GM18517 (cell line): ENCODE measurements at regions not wholly inside any gene's neighbourhood (a gene's known extent, or its start where the extent isn't known, plus 50 kb on each side); places are given as distances from the start of the nearest gene placed in this dataset.
A peak's percentile ranks its signal among the peaks of the same experiment; 100 is the strongest.

Source experiments
- ATAC-seq: cut with Tn5 transposase; IDR thresholded peaks from one replicate; pipeline ENCODE4 v1.9.1; 2021; ENCODE audit warnings: mild to moderate bottlenecking, moderate library complexity; ENCODE audit not compliant: unreplicated experiment

DNA sequence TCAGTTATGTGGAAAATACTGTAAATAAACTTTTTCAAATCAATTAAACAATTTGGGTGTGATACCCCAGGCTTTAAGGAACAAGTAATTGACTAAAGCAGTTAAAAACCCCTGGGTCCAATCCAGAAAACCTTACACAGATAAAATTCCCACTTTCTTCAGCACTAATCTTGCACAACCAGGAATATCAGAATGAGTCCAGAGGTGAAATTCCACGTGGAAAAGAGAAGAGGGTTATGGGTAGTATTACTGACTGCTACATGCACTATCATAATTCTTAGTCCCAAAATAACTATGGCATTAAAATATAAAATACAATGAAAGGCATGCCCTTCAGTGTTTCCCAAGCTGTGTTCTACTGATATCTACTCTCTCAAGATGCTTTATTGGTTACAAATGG is 135.7 kb upstream of the STEAP4 start:
- no peak for ATAC-seq

DNA sequence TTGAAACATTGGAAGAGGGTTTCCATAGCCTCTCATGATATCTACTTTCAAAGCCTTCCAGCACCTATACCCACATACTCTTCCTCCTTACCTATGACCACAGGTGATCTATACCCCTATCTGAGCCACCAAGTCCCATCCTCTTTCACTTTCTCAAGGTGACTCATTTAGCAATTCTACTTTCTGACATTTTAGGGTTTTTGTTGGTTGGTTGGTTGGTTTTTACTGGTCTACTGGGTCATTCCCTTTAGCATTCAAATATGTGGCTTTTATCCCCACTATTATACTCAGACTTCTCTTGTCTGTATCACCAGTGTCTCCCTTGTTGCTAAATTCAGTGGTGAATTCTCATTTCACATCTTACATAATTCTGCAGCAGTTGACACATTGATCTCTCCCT is 130.4 kb upstream of the STEAP4 start:
- ATAC-seq = no peak

GRCh38 chr7:88432301-88432700 is 125.6 kb upstream of the STEAP4 start:
- no peak for ATAC-seq

DNA sequence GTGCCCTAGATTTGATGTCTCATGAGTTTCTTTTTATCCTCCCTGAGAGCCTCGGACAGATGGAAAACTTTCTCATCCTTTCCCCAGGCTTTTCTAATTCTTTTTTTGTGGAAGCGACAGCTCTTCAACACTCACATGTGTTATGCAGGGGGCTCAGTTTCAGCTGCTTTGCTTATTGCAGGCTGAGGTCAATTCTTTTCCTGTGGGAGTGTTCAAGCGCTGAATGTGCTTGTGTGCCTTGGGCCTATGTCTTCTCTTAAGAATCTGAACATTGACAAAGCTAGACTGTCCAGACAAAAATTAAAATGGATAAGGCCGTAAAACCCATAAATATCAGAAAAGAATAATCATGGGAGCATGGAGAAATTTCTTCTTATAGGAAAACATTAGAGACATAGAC is 125.2 kb upstream of the STEAP4 start:
- no peak for ATAC-seq

- ATAC-seq = no peak
Observed at GRCh38 chr7:88429382-88429781, 122.7 kb upstream of the STEAP4 start.

DNA sequence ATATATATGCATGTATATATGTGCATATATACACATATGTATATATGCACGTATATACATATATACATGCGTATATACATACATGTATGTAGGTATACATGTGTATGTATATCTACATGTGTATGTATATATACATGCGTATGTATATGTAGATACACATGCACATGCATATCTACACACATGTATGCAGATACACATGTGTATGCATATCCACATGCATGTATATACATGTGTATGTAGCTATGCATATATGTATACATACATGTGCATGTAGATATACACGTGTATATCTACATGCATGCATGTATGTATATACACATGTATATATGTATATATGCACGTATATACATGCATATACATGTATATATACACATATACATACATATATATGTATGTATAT is 95.8 kb upstream of the STEAP4 start:
- ATAC-seq = no peak

DNA sequence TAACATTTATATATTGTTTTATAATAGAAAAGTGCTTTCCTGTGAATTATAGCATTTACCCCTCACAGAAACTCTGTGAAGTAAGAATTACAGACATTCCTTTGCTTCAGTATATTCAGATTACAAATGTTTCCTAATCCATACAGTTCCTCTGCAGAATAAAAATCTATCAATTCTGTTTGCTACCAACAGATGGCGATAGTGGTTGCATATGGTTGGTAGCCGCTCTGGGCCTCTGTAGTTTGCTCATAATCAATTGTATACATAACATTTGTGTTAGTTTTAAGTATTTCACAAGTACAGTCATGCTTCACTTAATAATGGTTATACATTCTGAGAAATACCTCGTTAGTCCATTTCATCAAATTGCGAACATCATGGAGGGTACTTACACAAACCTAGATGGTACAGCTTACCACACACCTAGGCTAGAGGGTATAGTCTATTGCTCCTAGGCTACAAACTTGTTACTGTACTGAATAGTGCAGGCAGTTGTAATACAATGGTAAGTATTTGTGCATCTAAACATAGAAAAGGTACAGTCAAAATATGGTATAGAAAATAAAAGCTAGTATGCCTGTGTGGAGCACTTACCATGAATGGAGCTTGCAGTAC is 94.4 kb upstream of the STEAP4 start:
- ATAC-seq = peak; percentile 65

GRCh38 chr7:88399696-88400240 is 93.1 kb upstream of the STEAP4 start:
- ATAC-seq = no peak

- no peak for ATAC-seq
Observed at GRCh38 chr7:88399036-88399435, 92.3 kb upstream of the STEAP4 start.

DNA sequence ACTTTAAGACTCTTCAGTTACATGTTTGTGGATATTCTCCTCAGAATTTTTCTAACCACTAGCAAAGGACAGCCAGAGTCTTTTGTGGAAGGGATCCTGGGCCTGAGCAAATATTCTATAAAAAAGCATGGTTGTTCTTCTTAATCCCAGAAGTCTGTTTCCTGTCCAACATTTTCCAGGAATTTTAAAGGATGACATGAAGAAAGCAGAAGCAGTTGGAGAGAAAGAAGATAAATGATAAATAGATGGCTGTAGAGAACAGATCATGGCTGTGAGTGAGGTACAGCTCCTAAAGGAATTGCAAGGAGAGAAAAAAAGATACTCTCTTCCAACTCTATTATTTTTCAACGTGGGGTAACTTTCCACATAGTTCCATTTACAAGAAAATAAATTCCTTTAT is 91.8 kb upstream of the STEAP4 start:
- no peak for ATAC-seq

GRCh38 chr7:88396948-88397322 is 90.2 kb upstream of the STEAP4 start:
- ATAC-seq = peak; percentile 10

GRCh38 chr7:88396295-88396947 is 89.7 kb upstream of the STEAP4 start:
- peak; percentile 79 for ATAC-seq

- ATAC-seq = no peak
Observed at GRCh38 chr7:88395715-88396114, 89.0 kb upstream of the STEAP4 start.

GRCh38 chr7:88391247-88391646 is 84.6 kb upstream of the STEAP4 start:
- ATAC-seq = no peak

GRCh38 chr7:88387368-88387767 is 80.7 kb upstream of the STEAP4 start:
- ATAC-seq = no peak

GRCh38 chr7:88386665-88387156 is 80.0 kb upstream of the STEAP4 start:
- ATAC-seq = no peak

GRCh38 chr7:88377434-88377833 is 70.7 kb upstream of the STEAP4 start:
- no peak for ATAC-seq

GRCh38 chr7:88368686-88369085 is 62.0 kb upstream of the STEAP4 start:
- no peak for ATAC-seq

- ATAC-seq = no peak
Observed at GRCh38 chr7:88366845-88367244, 60.2 kb upstream of the STEAP4 start.

- ATAC-seq = no peak
Observed at GRCh38 chr7:88363869-88364268, 57.2 kb upstream of the STEAP4 start.

- ATAC-seq = no peak
Observed at GRCh38 chr7:88363249-88363648, 56.6 kb upstream of the STEAP4 start.

DNA sequence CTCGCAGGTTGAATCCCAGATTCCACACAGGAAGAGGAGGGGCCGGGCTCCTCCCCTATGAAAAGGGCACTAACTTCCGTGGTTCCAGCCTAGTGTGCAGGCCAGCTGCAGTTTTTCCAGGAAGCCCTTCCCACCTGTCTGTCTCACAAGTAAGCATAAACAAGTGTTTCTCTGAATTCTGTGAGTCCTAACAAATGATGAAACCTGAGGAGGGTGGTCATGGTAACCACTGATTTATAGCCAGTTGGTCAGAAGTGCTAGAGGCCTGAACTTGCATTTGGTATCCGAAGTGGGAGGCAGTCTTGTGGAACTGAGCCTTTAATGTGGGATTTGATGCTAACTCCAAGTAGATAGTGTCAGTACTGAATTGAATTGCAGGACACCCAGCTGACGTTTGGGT is 54.7 kb upstream of the STEAP4 start:
- ATAC-seq = no peak

DNA sequence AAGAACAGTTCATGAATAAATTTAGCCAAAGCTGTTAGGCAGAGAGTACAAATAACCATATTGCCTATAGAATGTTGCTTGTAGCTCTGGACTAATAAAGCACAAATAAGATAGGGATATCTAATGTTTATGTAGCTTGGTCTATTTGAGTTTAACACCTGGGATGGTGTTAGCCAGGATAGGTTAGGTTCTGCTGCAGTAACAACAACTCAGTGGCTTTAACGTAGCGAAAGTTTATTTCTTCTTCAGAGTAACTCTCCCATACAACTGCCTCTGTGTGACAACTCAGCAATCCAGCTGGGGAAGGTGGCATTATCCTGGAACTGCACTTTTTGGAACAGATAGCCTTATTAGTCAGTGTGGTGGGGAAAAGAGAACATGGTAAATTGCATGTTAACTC is 52.2 kb upstream of the STEAP4 start:
- ATAC-seq = no peak
